GM13977 (cell line): ENCODE measurements at regions not wholly inside any gene's neighbourhood (a gene's known extent, or its start where the extent isn't known, plus 50 kb on each side); places are given as distances from the start of the nearest gene placed in this dataset.
"Not testable (repeated sequence)": the region's sequence is repeated elsewhere in the genome, so short reads cannot be mapped to it uniquely, and the experiment has no call there.

Experiments used
- DNase-seq: peaks from one replicate; pipeline ENCODE4 v3.0.0; 2012; ENCODE audit warnings: low spot score
- in situ Hi-C: fragments of 300-500 bp; cut with MboI; formaldehyde crosslinking; loops from one replicate; pipeline ENCODE4 v1.12.0; 2022; ENCODE audit warnings: low sequenced_read_pairs, low pct_unique_long_range_greater_than_20kb, mixed read lengths, inconsistent platforms; ENCODE audit not compliant: unreplicated experiment
- TF ChIP-seq, protein P1 (sequence below): IDR thresholded peaks from 2 replicates; pipeline ENCODE4 v1.5.1; 2012; ENCODE audit warnings: mild to moderate bottlenecking, control low read depth; ENCODE audit not compliant: insufficient read depth; ENCODE audit errors: extremely low read depth, missing control alignments

DNA sequence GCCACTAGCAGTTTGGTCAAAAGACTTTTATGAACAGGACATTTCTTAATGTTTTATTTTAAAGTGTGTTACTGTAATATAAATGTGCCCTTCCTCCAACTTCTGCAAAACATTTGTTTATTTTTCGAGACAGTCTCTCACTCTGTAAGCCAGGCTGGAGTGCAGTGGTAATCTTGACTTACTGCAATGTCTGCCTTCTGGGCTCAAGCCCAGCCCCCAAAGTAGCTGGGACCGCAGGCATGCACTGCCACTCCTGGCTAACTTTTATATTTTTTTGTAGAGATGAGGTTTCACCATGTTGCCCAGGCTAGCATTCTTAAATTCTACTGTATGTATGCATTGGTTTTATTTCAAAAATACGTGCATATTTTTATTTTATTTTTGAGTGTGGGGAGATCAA, 1201.9 kb downstream of the STIM2 start:
- in situ Hi-C loops, result no loop called here
- TF ChIP-seq, protein P1, sequence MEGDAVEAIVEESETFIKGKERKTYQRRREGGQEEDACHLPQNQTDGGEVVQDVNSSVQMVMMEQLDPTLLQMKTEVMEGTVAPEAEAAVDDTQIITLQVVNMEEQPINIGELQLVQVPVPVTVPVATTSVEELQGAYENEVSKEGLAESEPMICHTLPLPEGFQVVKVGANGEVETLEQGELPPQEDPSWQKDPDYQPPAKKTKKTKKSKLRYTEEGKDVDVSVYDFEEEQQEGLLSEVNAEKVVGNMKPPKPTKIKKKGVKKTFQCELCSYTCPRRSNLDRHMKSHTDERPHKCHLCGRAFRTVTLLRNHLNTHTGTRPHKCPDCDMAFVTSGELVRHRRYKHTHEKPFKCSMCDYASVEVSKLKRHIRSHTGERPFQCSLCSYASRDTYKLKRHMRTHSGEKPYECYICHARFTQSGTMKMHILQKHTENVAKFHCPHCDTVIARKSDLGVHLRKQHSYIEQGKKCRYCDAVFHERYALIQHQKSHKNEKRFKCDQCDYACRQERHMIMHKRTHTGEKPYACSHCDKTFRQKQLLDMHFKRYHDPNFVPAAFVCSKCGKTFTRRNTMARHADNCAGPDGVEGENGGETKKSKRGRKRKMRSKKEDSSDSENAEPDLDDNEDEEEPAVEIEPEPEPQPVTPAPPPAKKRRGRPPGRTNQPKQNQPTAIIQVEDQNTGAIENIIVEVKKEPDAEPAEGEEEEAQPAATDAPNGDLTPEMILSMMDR, result no peak
- DNase-seq, result no peak

DNA sequence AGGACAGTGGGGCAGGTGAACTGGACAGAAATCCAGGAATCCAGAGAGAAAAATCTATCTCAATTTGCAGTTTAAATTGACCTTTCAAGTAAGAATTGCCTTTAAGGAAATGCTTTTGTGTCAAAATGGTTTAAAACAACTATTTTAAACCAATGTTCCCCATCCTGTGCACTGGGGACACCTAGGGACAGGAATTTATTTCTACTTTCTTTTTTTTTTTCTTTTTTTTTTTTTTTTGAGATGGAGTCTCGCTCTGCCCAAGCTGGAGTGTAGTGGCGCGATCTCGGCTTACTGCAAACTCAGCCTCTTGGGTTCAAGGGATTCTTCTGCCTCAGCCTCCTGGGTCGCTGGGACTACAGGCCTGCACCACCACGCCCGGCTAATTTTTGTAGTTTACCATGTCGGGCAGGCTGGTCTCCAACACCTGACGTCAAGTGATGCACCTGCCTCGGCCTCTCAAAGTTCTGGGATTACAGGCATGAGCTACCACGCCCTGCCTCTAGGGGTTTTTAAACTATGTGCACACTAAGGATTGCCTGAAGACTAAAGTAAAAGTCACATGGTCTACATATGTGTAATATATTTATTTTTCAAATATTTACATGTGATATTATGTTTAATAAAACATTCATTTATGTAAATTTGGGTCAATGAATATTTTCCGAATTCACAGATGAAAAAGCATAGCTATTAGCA, 1213.4 kb downstream of the STIM2 start:
- DNase-seq, result no peak
- in situ Hi-C loops, result no loop called here
- TF ChIP-seq, protein P1, result no peak

DNA sequence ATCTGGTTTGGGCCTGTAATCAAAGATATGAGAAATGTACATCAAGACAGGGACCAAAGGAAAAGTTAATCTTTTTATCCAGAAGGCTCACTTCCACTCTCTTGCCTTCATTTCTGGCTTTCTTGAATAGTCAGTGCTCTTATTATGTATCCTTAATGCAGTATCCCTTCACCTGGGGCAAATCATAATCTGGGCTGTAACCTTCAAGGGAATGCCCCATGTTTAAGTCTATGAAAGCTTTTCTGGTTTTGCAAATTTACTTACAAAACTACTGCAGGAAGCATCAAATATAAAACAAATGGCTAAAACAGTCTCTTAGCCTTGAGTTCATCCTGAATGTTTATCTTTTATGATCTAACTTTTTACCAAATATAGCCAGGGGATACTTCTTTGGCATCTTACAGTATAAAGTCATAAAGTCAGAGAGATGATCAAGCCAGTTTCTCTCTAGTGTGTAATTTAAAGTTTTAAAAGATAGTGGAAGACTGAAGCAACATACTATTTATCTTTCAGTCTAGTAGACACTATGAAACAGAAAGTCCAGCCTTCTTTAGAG, 1214.8 kb downstream of the STIM2 start:
- no peak for DNase-seq
- in situ Hi-C loops, result no loop called here
- TF ChIP-seq, protein P1, result no peak

DNA sequence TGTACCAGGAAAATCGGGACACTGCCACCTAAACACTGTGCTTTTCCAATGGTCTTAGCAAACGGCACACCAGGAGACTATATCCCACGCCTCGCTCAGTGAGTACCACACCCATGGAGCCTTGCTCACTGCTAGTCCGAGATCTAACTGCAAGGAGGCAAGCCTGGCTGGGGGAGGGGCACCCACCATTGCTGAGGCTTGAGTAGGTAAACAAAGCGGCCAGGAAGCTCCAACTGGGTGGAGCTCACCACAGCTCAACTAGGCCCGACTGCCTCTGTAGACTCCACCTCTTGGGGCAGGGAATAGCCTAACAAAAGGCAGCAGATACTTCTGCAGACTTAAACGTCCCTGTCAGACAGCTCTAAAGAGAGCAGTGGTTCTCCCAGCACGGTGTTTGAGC, 1216.6 kb downstream of the STIM2 start:
- DNase-seq, in situ Hi-C loops: not testable (repeated sequence)

DNA sequence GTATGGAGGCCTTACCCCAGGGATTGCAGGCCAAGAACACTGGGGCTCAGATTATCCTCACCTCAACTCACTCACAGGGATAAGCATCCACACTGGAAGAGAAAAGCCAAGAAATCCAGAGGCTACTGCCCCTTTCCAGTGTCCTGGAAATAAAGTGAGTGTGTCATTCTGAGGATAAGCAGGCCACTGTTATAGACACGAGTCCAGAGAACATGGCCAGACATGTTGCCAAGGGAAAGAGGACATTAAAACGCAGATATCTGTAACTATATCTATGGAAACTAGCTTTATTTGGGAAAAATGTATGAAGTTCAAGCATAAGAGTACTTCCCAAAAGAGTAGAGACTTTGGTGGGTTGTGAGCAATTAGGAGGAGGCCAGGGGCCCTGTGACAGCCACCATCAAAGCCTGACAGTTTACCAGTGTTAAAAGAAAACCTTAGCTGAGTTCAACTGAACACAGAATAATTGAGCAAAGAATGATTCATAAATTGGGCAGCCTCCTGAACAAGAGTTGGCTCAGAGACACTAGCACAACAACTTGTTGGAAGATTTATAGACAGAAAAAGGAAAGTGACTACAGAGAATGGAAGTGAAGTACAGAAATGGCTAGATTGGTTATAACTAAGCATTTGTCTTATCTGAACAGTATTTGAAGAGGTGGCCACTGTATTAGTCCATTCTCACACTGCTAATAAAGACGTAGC, 1222.2 kb downstream of the STIM2 start:
- in situ Hi-C loops, result no loop called here
- DNase-seq, result no peak
- TF ChIP-seq, protein P1, result no peak

DNA sequence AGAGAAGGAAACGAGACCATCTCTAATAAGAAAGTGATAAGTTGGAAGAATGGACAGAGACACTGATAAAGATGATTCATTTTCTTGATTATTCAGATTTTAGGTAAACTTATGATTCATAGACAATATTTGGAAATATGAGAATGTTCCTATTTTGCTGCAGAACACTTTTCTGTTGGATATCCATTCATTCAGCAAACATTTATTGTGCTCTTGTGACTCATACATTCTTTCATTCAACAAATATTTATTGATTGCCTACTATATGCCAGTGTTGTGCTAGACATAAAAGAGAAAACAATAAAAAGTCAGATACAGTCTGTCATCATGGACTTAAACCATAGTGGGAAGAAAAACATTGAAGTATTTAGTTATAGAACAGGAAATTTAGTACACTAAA, 1232.0 kb downstream of the STIM2 start:
- DNase-seq, result no peak
- in situ Hi-C loops, result no loop called here
- TF ChIP-seq, protein P1, result no peak

DNA sequence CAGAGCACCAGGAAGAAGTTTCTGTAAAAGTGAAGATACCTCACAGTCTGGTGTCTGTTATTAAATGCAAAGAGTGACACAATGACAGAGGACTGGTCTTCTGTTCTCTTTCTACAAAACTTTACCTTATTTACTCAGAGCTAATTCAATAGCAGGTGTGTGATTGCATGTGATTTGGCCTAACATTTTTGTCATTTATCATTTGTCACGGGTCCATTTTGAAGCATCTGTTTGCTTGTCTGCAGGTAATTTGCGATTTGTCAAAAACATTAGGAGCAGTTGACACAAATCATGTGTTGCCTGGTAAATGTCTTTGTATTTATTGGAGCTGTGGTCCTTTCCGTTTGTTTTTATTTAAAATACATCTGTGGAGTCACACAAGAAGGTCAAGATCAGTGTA, 1232.4 kb downstream of the STIM2 start:
- TF ChIP-seq, protein P1, result no peak
- in situ Hi-C loops, result no loop called here
- DNase-seq, result no peak
